CD4-positive, alpha-beta T cell treated with Interferon alpha-2 for 1 hour (primary cell): ENCODE measurements at regions not wholly inside any gene's neighbourhood (a gene's known extent, or its start where the extent isn't known, plus 50 kb on each side); places are given as distances from the start of the nearest gene placed in this dataset.

Experiments
- DNase-seq, 2 donors: peaks; one replicate each; pipeline ENCODE4 v3.0.0-alpha.2; 2020 to 2022

DNA sequence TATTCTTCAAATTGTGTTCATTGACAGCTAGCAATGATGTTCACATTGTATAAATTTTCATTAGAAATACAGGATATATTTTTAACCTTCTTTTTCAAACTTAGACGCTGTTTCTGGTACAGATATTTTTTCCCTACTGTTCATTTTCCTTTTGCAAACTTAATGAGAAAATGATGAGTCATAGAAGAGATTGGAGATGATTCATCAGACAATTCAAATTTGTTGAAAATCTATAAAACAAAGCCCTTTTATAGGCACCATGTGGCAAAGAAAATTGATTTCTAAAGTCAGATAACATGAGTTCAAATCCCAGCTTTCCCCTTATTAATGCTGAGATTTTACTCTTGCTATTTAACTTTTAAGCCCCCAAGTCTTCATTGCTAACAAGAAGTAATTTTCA is 728.8 kb upstream of the DDX18 start:
- DNase-seq, result no peak

GRCh38 chr2:117086174-117086942 is 728.1 kb upstream of the DDX18 start:
- DNase-seq, result no peak

DNA sequence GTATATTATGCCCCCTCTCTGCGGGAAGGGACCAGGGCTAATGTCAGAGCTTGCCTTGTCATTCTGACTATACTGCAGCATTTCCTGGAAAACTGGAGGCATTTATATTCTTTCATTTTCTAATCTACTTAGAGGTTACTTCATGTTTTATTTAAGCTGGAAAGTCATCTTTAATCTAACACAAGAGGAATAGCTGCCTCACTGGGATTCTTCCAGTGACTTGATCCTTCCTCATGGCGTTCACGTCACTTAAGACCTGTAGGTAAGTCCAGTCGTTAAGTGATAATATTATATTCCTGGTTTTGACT is 727.6 kb upstream of the DDX18 start:
- no peak for DNase-seq

DNA sequence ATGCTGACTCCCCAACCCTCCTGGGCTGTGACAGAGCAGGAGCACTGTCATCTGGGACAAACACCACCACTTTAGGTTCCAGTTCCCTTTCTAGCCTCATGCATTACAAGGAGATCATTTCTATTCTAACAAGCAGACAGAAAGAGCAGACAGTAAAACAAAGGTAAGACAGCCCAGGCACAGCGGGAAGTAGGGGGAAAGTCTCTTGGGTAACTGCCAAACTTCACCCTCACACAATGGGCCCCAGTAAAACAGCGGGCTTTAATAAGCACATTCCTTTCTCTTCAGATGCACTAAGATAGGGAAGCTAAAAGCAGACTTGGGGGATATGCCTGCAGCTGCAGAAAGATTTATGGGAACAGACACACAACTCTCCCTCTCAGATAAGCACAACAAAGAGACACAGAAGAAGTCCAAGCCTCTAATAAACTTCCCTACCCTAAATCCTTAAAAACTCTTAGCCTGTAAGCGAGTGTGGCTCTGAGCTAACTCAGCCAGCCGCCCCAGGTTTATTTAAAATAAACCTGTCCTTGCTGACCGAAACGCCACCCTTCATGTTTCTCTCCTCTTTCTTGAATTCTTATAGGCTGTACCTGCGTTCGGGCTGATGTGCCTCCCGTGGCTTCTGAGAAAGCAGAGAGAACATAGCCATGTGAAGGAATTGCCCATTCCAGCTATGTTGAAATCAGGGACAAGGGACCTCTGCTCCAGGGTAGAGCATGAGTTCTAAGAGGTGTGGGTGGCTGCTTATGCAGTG is 726.8 kb upstream of the DDX18 start:
- no peak for DNase-seq

DNA sequence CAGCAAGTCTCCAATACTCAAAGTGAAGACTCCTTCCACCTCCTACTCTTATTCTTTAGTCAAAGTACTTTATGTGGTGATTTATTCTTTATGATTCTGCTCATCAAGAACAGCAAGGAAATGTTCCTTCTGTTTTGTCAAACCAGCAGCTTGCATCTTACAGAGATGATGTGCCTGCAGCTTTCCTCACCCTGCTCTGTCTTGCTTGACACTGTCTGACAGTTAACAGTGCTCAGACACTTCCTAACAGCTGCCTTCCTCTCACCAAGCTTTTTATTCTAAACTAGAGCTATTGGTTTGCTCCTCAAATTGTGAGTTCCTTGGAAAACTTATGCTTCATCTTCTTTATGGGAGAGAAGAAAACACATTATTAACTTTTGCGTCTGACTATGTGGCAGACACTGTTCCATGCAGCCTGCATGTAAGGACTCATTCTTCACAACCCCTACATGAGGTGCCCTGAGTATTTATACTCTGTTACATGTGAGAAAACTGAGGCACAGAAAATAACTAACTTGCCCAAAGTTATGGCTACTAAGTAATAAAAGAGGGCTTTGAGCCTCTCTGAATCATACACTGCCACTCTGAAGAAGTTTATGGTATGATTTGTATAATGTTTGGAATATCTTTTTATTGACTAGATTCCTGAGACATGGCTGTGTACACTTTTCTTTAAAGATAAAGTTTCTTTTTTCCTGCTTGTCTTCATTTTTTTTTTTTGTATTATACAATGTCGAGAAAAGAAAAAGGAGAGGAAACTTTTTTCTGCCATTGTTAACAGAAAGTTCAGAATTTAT is 723.3 kb upstream of the DDX18 start:
- DNase-seq, result no peak

- no peak for DNase-seq
Observed at GRCh38 chr2:117101613-117102012, 712.9 kb upstream of the DDX18 start.

- no peak for DNase-seq
Observed at GRCh38 chr2:117108741-117109267, 705.7 kb upstream of the DDX18 start.

- no peak for DNase-seq
Observed at GRCh38 chr2:117118994-117119393, 695.5 kb upstream of the DDX18 start.

DNA sequence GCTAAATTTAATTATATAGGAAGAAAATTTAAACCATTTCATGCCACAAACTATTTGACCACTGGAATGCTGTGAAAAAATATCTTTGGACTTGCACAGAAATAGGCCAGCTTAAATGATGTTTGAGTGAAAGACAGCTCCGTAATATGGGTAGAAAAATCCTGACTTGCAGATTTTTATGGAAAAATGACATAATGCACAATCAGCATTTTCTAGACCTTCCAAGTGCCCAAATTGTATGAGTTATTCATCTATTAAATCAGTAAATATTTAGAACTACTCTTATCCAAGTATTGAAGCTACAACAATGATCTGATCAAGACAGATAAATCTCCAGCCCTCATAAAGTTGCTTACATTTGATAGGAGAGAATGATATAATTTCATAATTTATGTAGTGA is 691.1 kb upstream of the DDX18 start:
- no peak for DNase-seq

- DNase-seq, result no peak
Observed at GRCh38 chr2:117126656-117127055, 687.8 kb upstream of the DDX18 start.

- DNase-seq, result no peak
Observed at GRCh38 chr2:117127680-117128079, 686.8 kb upstream of the DDX18 start.

- DNase-seq, result no peak
Observed at GRCh38 chr2:117128461-117128860, 686.0 kb upstream of the DDX18 start.

GRCh38 chr2:117137371-117137770 is 677.1 kb upstream of the DDX18 start:
- no peak for DNase-seq

DNA sequence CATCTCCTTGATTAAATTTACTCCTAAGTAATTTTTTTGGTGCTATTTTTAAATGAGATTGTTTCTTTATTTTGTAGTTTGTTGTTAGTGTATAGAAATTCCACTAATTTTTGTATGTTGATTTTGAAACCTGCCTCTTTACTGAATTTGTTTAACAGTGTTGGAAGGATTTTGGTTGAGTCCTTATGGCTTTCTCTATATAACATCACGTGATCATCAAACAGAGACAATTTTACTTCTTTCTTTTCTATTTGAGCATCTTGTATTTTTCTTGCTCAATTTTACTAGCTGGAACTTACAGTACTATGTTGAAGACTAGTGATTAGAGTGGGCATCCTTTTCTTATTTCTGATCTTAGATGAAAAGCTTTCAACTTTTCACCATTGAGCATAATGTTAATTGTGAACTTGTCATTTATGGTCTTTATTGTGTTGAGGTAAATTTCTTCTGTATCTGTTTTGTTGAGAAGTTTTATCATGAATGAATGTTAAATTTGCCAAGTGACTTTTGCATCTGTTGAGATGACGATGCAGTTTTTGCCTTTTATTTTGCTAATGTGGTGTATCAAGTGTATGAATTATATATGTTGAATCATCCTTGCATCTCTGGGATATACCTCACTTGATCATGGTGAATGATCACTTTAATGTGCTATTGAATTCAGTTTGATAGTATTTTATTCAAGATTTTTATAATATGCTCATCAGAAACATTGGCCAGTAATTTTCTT is 645.3 kb upstream of the DDX18 start:
- no peak for DNase-seq

DNA sequence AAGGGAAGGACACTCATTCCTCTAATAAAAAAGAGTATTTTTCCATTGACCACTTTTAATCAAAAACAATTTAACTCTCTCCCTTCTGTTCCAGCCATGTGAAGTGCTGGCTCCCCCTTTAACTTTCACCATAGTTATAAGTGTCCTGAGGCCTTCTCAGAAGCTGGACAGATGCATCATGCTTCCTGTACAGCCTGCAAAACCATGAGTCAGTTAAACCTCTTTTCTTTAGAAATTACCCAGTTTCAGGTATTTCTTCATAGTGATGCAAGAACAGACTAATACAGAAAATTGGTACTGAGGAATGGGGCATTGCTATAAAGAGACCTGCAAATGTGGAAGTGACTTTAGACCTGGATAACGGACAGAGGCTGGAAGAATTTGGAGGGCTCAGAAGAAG is 643.6 kb upstream of the DDX18 start:
- DNase-seq, result no peak

DNA sequence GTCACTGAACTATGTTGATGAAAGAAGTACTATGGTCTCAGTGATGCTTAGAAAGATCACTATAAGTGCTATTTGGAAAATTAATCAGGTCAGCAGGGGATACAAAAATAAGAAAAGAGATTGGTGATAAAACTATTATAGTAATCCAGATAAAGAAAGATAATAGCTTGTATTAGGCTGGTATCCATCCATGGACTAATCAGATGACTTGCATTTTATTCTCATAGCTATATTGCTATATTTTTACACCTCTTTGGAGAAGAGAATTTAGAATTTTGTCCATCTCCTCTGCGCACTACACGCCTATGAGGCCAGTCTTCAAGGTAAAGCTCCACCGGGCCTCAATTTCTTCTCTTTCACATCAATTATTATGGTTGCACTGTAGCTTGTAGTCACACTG is 635.1 kb upstream of the DDX18 start:
- no peak for DNase-seq

DNA sequence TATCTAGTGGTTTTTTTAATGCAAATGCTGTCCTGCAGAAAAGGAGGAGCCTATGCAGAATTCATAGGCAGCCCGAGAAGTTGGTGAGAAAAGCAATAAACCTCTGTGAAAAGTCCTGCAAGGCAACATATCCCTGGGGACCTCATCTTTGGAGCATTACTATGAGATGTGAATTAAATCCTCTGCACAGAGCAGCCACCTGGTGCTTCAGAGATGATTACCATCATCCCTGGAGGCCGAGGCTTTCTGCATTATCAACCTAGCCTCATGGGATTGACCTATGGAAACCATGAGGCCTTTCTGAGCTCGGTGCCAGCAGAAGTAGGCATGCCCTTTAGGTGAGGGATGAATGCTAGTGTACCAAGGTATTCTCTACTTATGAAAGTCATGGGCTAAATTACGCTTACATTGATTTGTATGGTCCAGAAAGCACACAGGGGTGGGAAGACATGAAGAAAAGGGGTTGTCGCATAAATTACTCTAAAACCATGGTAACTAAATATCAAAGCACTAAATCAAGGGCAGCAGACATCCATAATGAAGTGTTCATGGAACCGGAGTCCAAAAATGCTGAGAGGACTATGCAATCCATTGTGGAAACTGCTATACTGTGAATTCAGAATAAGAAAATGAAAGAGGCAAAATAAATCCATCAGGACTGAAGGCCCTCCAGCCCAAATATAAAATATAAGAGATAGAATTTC is 623.5 kb upstream of the DDX18 start:
- no peak for DNase-seq

DNA sequence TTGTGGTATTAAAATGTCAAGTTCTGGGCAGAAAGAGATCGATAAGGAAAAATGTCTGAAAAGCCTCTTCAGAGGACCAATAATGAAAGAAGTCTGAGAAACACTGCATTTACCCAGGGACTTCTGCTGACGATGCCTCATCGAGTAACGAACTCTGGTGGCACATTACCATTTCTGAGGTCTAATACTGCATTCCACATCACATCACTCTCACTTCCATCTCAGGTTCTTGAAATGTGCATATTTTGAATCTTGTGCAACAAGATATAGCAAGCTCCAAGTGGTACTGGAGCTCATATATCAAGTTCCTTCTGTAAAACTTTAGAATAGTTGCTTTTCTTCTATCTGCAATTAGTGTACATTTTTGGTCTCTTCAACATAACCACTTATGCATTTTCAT is 619.1 kb upstream of the DDX18 start:
- no peak for DNase-seq

DNA sequence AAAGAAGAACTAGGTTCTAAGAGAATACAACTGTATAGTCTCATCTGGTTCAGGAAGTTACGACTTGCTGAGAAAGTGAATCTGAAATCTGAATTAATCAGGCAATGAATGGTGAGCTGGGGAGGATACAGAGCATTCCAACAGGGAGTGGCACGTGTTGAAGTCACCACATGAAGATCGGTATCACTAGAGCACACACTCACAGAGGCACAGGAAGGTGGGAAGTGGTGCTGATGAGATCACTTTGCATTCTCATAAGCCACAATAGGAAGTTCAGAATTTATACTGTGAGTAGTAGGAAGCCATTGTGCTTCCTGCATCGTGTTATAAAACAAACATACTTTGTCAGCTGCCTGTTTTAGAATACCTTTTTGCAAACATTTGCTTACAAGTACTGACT is 615.0 kb upstream of the DDX18 start:
- DNase-seq, result no peak

DNA sequence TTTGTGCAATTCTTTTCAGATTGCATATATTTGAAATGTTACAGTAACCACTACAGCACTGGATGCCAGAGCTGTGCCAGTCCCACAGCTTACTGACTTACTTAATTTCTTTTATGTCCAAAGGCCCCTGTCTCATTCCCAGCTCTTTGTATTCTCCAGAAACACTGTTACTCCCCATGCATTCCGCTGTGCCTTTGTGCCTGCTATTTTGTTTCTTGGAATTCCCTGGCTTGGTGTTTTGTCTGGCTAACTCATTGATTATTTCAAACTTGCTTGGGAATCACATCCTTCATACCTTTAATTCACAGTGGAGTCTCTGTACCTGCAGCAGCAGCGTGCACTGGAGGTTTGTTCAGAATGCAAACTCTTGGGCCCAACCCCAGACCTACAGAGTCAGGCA is 601.9 kb upstream of the DDX18 start:
- DNase-seq, result no peak

- DNase-seq, result no peak
Observed at GRCh38 chr2:117217145-117217544, 597.3 kb upstream of the DDX18 start.

GRCh38 chr2:117222809-117223208 is 591.7 kb upstream of the DDX18 start:
- no peak for DNase-seq
